HG02970 (cell line): ENCODE measurements at regions not wholly inside any gene's neighbourhood (a gene's known extent, or its start where the extent isn't known, plus 50 kb on each side); places are given as distances from the start of the nearest gene placed in this dataset.
"Not testable (repeated sequence)": the region's sequence is repeated elsewhere in the genome, so short reads cannot be mapped to it uniquely, and the experiment has no call there.

Experiments
- ATAC-seq: cut with Tn5 transposase; IDR thresholded peaks from one replicate; pipeline ENCODE4 v1.9.1; 2021; ENCODE audit warnings: mild to moderate bottlenecking, moderate library complexity, moderate number of reproducible peaks; ENCODE audit not compliant: unreplicated experiment, low FRiP score

GRCh38 chr12:9415898-9416297 is 191.8 kb downstream of the KLRB1 start:
- ATAC-seq = not testable (repeated sequence)

GRCh38 chr12:9413862-9414261 is 193.9 kb downstream of the KLRB1 start:
- ATAC-seq = not testable (repeated sequence)

- ATAC-seq = not testable (repeated sequence)
These were observed 195.3 kb downstream of the KLRB1 start for GRCh38 chr12:9412459-9412858.

GRCh38 chr12:9411616-9412268 is 196.0 kb downstream of the KLRB1 start:
- not testable (repeated sequence) for ATAC-seq

- ATAC-seq = not testable (repeated sequence)
These were observed 199.2 kb upstream of the PZP start for GRCh38 chr12:9407425-9407748.

- no peak for ATAC-seq
These were observed 198.6 kb upstream of the PZP start for GRCh38 chr12:9406564-9407424.

GRCh38 chr12:9405886-9406563 is 197.8 kb upstream of the PZP start:
- ATAC-seq = no peak

- no peak for ATAC-seq
These were observed 196.5 kb upstream of the PZP start for GRCh38 chr12:9404469-9405260.

GRCh38 chr12:9404031-9404430 is 195.8 kb upstream of the PZP start:
- no peak for ATAC-seq

GRCh38 chr12:9402432-9403040 is 194.3 kb upstream of the PZP start:
- ATAC-seq = not testable (repeated sequence)

GRCh38 chr12:9396367-9396766 is 188.2 kb upstream of the PZP start:
- ATAC-seq = not testable (repeated sequence)

- ATAC-seq = not testable (repeated sequence)
These were observed 187.0 kb upstream of the PZP start for GRCh38 chr12:9395220-9395619.

GRCh38 chr12:9392842-9393241 is 184.6 kb upstream of the PZP start:
- ATAC-seq = no peak

- no peak for ATAC-seq
These were observed 183.6 kb upstream of the PZP start for GRCh38 chr12:9391815-9392214.

GRCh38 chr12:9390761-9391160 is 182.6 kb upstream of the PZP start:
- no peak for ATAC-seq

- no peak for ATAC-seq
These were observed 181.6 kb upstream of the PZP start for GRCh38 chr12:9389796-9390195.

- ATAC-seq = no peak
These were observed 180.2 kb upstream of the PZP start for GRCh38 chr12:9388379-9388778.

- ATAC-seq = no peak
These were observed 179.3 kb upstream of the PZP start for GRCh38 chr12:9387450-9387849.

GRCh38 chr12:9383585-9383984 is 175.4 kb upstream of the PZP start:
- no peak for ATAC-seq

- ATAC-seq = no peak
These were observed 173.4 kb upstream of the PZP start for GRCh38 chr12:9381619-9382018.
